Fibroblast of skin of left biceps (primary cell): ENCODE measurements at regions not wholly inside any gene's neighbourhood (a gene's known extent, or its start where the extent isn't known, plus 50 kb on each side); places are given as distances from the start of the nearest gene placed in this dataset.
"Not testable (repeated sequence)": the region's sequence is repeated elsewhere in the genome, so short reads cannot be mapped to it uniquely, and the experiment has no call there.

ENCODE experiments used
- DNase-seq, 2 experiments: peaks; one replicate each; pipeline ENCODE4 v3.0.0-alpha.2; 2013; ENCODE audit warnings: low read depth in 2 of 2

DNA sequence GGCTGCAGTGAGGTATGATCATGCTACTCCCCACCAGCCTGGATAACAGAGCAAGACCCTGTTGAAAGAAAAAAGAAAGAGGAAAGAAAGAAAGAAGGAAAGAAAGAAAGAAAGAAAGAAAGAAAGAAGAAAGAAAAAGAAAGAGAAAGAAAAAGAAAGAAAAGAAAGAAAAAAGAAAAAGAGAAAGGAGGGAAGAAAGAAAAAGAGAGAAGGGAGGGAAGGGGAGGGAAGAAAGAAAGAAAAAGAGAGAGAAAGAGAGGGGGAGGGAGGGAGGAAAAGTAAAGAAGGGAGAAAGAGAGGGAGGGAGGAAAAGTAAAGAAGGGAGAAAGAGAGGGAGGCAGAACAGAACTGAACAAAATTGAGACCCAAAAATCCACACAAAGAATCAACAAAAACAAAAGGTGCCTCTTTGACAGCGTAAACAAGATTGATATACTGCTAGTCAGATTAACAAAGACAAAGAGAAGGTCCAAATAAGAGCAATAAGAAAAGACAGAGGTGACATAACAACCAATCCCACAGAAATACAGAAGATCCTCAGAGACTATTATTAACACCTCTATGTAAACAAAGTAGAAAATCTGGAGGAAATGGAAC, 293.9 kb upstream of the AMIGO2 start:
- no peak for DNase-seq

- DNase-seq: no peak
Measured at GRCh38 chr12:47370421-47370820, 290.7 kb upstream of the AMIGO2 start.

DNA sequence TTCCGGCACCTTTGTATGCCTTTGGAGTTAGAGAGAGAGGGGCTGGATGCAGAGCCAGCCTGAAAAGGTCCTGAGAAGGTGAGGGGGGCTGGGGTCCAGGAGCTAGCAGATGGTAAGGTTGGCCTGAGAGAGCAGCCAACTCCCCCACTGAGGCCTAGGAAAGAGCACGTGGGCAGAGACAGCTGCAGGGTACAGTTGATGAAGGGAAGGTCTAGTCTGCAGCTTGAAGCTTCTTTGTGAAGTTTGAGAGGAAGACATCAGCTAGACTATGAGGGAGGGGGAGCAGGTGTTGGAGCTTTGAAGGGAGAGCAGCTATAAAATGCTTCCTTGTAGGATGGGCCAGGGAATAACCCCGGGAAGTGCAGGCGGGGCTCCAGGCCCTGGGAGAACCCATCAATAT, 289.3 kb upstream of the AMIGO2 start:
- no peak for DNase-seq

- no peak for DNase-seq
Measured at GRCh38 chr12:47367912-47368537, 288.3 kb upstream of the AMIGO2 start.

- DNase-seq: no peak
Measured at GRCh38 chr12:47366579-47366978, 286.8 kb upstream of the AMIGO2 start.

DNA sequence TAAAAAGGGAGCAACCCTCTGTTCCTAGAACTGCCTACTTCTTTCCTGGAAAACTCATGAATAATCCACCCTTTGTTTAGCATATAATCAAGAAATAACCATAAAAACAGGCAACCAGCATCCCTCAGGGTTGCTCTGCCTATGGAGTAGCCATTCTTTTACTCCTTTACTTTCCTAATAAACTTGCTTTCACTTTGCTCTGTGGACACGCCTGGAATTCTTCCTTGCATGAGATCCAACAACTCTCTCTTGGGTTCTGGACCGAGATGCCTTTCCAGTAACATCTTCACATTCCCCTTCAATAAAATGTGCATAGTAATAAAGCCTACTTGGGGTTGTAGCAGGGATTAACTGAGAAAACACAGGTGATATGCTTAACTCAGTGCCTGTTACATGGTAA, 286.4 kb upstream of the AMIGO2 start:
- no peak for DNase-seq

- DNase-seq: not testable (repeated sequence)
Measured at GRCh38 chr12:47365443-47366076, 285.8 kb upstream of the AMIGO2 start.

DNA sequence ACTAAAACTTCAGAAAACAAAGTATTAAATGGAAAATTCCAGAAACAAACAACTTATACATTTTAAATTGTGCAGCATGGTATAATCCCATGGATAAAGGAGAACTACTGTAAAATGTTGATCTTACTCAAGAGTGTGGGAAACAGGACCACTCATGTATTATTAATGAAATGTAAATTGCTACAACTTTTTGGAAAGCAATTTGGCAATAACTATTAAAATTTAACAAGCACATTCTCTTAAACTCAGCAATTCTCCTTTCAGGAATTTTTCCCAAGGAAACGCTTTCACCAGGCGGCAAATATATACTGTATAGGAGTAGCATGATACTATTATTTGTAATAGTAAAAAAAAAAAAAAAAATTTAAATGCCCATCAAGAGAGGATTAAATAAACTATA, 284.5 kb upstream of the AMIGO2 start:
- no peak for DNase-seq

GRCh38 chr12:47362126-47362705, 282.5 kb upstream of the AMIGO2 start:
- no peak for DNase-seq

DNA sequence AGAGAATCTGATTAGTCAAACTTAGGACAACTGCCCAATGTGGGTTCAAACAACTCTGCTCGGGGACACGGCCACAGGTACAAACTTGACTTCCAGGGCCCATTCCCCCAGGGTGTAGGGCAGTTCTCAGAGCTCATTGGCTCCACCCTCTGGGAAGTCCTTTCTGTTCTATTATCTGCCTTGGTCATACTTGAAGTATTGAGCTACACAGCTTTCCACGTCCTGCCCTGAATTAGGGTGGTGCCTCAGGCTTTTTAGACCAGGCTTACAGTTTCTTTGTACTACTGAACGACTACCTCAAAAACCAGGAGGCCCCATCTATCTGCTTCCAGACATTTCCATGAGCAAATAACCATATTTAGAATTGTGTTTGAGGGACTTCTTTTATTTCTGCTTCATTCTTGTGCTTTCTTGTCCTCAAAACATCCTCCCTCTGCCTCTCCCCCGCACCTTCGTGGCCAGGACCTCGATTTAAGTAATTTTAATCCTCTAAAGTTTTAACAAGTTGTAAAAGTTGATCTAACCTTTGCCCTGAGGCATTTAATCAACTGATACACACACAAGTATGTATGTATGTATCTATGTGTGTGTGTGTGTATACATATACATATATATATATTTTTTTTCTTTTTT, 281.7 kb upstream of the AMIGO2 start:
- no peak for DNase-seq

DNA sequence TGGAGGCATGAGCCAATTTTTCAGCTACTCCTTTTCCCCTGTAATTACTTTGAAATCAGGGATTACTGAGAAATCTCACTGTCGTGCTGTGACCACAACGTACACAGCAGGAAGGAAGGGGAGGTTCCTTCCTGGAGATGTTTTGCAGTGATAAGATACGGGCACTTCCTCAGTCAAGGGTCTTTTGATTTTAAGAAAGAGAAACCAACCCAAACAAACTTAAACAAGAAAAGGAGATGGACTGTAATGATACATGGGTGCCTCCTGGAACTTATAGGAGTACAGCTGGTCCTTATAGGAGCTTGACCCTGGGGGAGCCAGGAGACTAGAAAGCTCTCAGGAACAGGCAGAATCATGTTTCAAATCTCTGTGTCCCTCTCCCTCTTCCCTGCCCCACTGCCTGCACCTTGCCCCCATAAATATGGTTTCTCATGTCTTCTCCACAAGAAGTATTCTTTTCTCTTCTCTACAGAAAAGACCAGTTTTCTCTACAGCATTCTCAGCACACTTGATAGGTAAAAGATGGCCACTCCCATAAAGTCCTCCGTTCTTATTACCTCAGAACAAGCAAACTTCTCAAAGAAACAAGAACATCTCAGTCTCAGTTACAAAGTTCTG, 281.1 kb upstream of the AMIGO2 start:
- DNase-seq: no peak

DNA sequence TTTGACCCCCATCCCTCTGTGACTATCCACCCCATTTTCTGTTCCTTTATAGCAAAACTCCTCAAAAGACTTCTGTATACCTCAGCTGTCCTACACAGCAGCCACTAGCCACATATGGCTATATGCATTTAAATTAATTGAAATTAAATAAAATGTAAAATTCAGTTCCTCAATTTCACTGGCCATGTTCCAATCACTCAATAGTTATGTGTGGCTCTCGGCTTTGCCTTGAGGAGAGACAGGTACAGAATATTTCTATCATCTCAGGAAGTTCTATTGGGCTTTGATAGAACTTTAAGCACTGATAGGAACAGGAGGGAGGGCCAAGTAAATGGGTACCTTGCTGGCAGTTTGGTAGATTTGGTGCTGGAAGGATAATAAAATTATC, 280.3 kb upstream of the AMIGO2 start:
- DNase-seq: no peak

DNA sequence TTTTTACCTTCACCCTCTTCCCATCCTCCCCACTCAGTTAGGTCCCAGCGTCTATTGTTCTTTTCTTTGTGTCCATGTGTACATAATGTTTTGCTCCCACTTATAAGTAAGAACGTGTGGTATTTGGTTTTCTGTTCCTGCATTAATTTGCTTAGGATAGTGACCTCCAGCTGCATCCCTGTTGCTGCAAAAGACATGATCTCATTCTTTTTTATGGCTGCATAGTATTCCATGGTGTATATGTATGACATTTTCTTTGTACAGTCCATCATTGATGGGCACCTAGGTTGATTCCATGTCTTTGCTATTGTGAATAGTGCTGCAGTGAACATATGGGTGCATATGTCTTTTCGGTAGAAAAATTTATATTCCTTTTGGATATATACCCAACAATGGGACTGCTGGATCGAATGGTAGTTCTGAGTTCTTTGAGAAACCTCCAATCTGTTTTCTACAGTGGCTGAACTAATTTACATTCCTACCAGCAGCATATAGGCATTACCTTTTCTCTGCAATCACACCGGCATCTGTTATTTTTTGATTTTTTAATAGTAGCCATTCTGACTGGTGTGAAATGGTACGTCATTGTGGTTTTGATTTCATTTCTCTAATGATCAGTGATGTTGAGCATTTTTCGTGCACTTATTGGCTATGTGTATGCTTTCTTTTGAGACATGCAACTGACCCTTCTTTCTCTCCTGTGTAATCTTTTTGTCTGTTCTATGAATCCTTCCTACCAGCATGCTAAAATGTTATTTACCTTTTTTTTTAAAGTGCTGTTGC, 279.7 kb upstream of the AMIGO2 start:
- DNase-seq: no peak

DNA sequence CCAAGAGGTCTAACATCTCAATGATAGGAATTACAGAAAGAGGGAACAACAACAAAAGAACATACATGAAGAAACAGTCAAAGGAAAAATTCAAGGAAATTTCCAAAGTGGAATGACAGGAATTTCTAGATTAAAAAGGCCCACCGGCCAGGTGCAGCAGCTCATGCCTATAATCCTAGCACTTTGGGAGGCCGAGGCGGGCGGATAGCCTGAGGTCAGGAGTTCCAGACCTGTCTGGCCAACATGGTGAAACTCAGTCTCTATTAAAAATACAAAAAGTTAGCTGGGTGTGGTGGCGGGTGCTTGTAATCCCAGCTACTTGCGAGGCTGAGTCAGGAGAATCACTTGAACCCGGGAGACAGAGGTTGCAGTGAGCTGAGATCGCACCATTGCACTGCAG, 277.2 kb upstream of the AMIGO2 start:
- DNase-seq: not testable (repeated sequence)

DNA sequence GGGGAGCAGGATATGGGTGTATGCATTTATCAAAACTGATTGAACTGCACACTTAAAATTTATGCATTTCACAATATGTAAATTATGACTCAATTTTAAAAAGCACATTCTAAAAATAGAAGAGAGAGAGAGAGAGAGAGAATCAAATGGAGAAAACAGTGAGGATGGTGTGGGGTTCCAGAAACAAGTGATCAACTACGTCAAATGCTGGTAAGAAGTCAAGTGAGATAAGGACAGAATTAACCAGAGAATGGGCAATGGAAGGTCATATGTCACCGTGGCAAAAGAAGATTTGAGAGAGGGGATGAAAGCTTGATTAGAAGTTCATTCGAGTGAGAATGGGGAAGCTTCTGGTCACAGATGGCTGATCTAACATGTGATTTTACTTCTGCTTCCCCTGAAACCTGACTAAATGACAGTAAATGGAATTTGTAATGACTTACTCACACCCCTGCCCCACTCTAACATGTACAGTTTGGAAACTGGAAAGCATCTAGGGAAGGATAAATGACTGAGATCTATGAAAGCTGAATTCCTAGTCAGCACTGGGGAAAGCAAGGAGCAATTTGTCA, 276.5 kb upstream of the AMIGO2 start:
- no peak for DNase-seq

DNA sequence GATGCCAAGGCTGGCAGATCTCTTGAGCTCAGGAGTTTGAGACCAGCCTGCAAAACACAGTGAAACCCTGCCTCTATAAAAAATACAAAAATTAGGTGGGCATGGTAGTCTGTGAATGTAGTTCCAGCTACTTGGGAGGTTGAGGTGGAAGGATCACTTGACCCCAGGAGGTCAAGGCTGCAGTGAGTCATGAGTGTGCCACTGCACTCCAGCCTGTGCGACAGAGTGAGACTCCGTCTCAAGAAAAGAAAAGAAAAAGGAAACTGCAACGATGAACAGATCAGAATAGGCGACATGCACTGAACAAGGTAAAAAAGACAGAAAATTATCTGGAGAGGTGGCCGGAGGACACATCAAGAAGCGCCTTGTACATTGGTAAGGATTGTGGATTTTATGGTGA, 273.7 kb upstream of the AMIGO2 start:
- DNase-seq: no peak

DNA sequence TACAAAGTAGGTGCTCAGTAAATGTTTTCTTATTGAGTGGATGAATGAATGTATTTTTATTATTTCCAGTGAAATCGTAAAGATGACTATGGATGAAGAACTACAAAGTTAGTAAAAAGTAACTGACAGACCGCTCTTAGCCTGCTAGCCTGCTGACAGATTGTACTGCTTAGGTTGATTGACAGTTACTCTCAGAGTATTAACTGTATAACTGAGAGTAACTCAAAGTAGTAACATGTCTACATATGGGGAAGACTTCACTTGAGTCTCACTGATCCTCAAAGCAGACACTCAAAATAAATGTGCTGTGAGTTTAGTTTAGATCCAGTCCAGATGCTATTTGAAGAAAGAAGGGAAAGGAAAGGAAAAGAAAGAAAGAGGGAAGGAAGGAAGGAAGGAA, 272.3 kb upstream of the AMIGO2 start:
- DNase-seq: no peak

- DNase-seq: no peak
Measured at GRCh38 chr12:47351526-47351925, 271.8 kb upstream of the AMIGO2 start.

GRCh38 chr12:47350062-47350408, 270.3 kb upstream of the AMIGO2 start:
- no peak for DNase-seq

- no peak for DNase-seq
Measured at GRCh38 chr12:47349137-47350061, 269.6 kb upstream of the AMIGO2 start.
